ENCODE measurements at regions not wholly inside any gene's neighbourhood (a gene's known extent, or its start where the extent isn't known, plus 50 kb on each side); places are given as distances from the start of the nearest gene placed in this dataset.
"Not testable (repeated sequence)": the region's sequence is repeated elsewhere in the genome, so short reads cannot be mapped to it uniquely, and the experiment has no call there.

- H3K27ac ChIP-seq, result no peak overlapping the region
- H3K4me3 ChIP-seq, result no peak overlapping the region
Measured at GRCh38 chr2:175630280-175631244, 371.5 kb downstream of the LNPK start.

- Histone ChIP-seq H3K4me3 (no peak overlapping the region), H3K27ac (no peak overlapping the region)
Measured at GRCh38 chr2:175628243-175628642, 373.8 kb downstream of the LNPK start.

GRCh38 chr2:175627405-175627804 is 374.7 kb downstream of the LNPK start:
- Histone ChIP-seq H3K27ac (no peak overlapping the region), H3K4me3 (no peak overlapping the region)

- H3K4me3 ChIP-seq, result no peak overlapping the region
- H3K27ac ChIP-seq, result no peak overlapping the region
Measured at GRCh38 chr2:175626796-175627195, 375.3 kb downstream of the LNPK start.

GRCh38 chr2:175624785-175625184 is 377.3 kb downstream of the LNPK start:
- Histone ChIP-seq H3K27ac (no peak overlapping the region), H3K4me3 (no peak overlapping the region)

- H3K27ac ChIP-seq, result no peak overlapping the region
- H3K4me3 ChIP-seq, result no peak overlapping the region
Measured at GRCh38 chr2:175624211-175624761, 377.8 kb downstream of the LNPK start.

- no peak overlapping the region for H3K4me3 ChIP-seq
- no peak overlapping the region for H3K27ac ChIP-seq
Measured at GRCh38 chr2:175621821-175622220, 380.2 kb downstream of the LNPK start.

GRCh38 chr2:175620106-175620505 is 382.0 kb downstream of the LNPK start:
- Histone ChIP-seq H3K27ac (no peak overlapping the region), H3K4me3 (no peak overlapping the region)

- Histone ChIP-seq H3K27ac (no peak overlapping the region), H3K4me3 (no peak overlapping the region)
Measured at GRCh38 chr2:175619179-175620045, 382.7 kb downstream of the LNPK start.

- Histone ChIP-seq H3K27ac (no peak overlapping the region), H3K4me3 (no peak overlapping the region)
Measured at GRCh38 chr2:175612280-175612679, 389.8 kb downstream of the LNPK start.

- peak overlapping the region in 1 of 21 experiments; percentile 42 for H3K27ac ChIP-seq
- H3K4me3 ChIP-seq, result no peak overlapping the region
Measured at GRCh38 chr2:175606010-175606841, 395.8 kb downstream of the LNPK start.

- H3K27ac ChIP-seq, result no peak overlapping the region
- no peak overlapping the region for H3K4me3 ChIP-seq
Measured at GRCh38 chr2:175605640-175606009, 396.4 kb downstream of the LNPK start.

GRCh38 chr2:175601969-175602368 is 400.1 kb downstream of the LNPK start:
- H3K27ac ChIP-seq, result no peak overlapping the region
- no peak overlapping the region for H3K4me3 ChIP-seq

GRCh38 chr2:175599966-175600831 is 401.9 kb downstream of the LNPK start:
- no peak overlapping the region for H3K4me3 ChIP-seq
- peak overlapping the region in 8 of 21 experiments; percentile 1 to 73 (median 46) for H3K27ac ChIP-seq

GRCh38 chr2:175597286-175597685 is 404.8 kb downstream of the LNPK start:
- Histone ChIP-seq H3K4me3 (no peak overlapping the region), H3K27ac (no peak overlapping the region)

GRCh38 chr2:175595139-175595538 is 406.9 kb downstream of the LNPK start:
- Histone ChIP-seq H3K4me3 (peak overlapping the region in 1 of 7 experiments; percentile 32), H3K27ac (no peak overlapping the region)

- peak overlapping the region in 1 of 7 experiments; percentile 32 for H3K4me3 ChIP-seq
- not testable (repeated sequence) for H3K27ac ChIP-seq
Measured at GRCh38 chr2:175593686-175594525, 408.2 kb downstream of the LNPK start.

- not testable (repeated sequence) for H3K27ac ChIP-seq, H3K4me3 ChIP-seq
Measured at GRCh38 chr2:175588213-175588612, 406.7 kb upstream of the ATP5MC3 start.
